Hepatocyte (in vitro differentiated cells): ENCODE measurements at regions not wholly inside any gene's neighbourhood (a gene's known extent, or its start where the extent isn't known, plus 50 kb on each side); places are given as distances from the start of the nearest gene placed in this dataset.

Experiments
- EZH2 ChIP-seq: fragments of 200-600 bp; sonication (generic); IDR thresholded peaks from 2 replicates; pipeline ENCODE4 v1.6.1; 2016; ENCODE audit warnings: antibody characterized with exemption, mild to moderate bottlenecking, borderline replicate concordance
- EZH2phosphoT487 ChIP-seq: fragments of 200-600 bp; sonication (generic); IDR thresholded peaks from one replicate; pipeline ENCODE4 v1.6.1; 2018; ENCODE audit warnings: antibody characterized with exemption, mild to moderate bottlenecking, low read depth, moderate library complexity; ENCODE audit not compliant: unreplicated experiment, severe bottlenecking

- TF ChIP-seq EZH2 (no peak), EZH2phosphoT487 (no peak)
Measured at GRCh38 chr5:145222622-145223021, 612.5 kb downstream of the PRELID2 start.
